ENCODE measurements at regions not wholly inside any gene's neighbourhood (a gene's known extent, or its start where the extent isn't known, plus 50 kb on each side); places are given as distances from the start of the nearest gene placed in this dataset.

DNA sequence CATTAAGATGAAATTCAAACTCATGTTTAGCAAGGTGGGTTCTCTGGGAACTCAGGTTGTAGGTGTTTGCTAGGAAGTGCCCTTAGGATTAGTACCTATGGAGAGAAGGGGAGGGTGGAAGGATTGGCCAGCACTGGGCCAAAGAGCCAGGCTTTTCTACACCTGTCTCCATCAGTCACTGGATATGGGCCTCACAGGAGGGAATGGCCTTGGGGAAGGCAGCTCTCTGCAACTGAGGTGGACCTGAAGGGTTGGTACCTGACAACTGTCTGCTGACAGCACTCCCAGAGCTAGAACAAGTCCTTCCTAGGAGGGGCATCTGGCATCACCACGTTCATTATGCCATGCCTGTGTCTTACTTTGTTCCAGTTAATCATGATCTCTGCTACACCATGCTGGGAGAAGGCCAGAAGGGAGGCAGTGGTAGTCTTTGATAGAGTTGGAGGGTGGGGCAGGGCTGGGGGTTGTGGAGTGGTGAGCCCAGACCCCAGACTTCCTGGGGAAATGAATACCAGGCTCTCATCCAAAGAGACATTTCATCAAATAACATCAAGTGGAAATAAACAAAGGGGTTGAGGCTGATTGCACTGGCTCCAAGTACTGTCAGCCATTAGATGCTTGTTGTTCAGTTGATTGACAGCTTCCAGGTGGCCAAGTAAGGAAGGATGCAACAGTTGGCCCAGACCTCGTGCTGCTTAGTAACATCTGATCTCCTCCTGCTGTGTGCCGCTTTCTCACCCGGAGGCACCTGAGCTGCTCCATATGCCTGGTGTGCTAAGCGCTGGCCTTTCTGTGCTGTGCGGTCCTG lies 70.6 kb upstream of the PIK3CG start:
- Histone ChIP-seq H3K36me3 (no peaks in the 10 kb centered on the region), H3K4me1 (no peaks in the 10 kb centered on the region), H3K27me3 (no peaks in the 10 kb centered on the region), H3K9me3 (no peaks in the 10 kb centered on the region), H3K4me3 (no peak overlapping the region), H3K27ac (no peak overlapping the region)
- TF ChIP-seq EP300 (IDR thresholded peaks at IDR 0.05) (no peak), CTCF (IDR thresholded peaks at IDR 0.05) (no peak), POLR2A (IDR thresholded peaks at IDR 0.05) (no peak), POLR2AphosphoS5 (IDR thresholded peaks at IDR 0.05) (no peak)
- no peak for ATAC-seq
- 50 to 71% methylated on average over 2 to 4 of the region's 6 CpGs for WGBS, 2 donors (ENCODE audit: low coverage in 1 of 2)

GRCh38 chr7:106795084-106795876 lies 69.8 kb upstream of the PIK3CG start:
- Histone ChIP-seq H3K4me3 (no peak overlapping the region), H3K4me1 (no peaks in the 10 kb centered on the region), H3K9me3 (no peaks in the 10 kb centered on the region), H3K27me3 (no peaks in the 10 kb centered on the region), H3K36me3 (no peaks in the 10 kb centered on the region), H3K27ac (no peak overlapping the region)
- ATAC-seq = no peak
- WGBS, 2 donors (ENCODE audit: low coverage in 1 of 2) = 96 to 100% methylated on average over 4 of the region's 6 CpGs
- no peak for TF ChIP-seq POLR2A (IDR thresholded peaks at IDR 0.05)
- TF ChIP-seq EP300 (IDR thresholded peaks at IDR 0.05) = no peak
- TF ChIP-seq CTCF (IDR thresholded peaks at IDR 0.05) = no peak
- TF ChIP-seq POLR2AphosphoS5 (IDR thresholded peaks at IDR 0.05) = no peak

DNA sequence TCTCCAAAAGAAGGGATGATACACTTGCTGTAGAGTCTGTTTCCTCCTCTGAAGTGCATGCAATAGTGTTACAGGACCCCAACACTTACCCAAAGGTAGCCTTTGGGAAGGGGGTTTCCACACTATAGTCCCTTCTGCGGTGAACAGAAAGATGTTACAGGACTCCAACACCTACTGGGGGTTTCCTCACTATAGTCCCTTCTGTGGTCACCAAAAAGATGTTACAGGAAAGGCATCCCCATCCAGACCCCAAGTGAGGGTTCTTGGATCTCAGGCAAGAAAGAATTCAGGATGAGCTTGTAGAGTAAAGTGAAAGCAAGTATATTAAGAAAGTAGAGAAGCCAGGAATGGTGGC lies 69.2 kb upstream of the PIK3CG start:
- no peaks in the 10 kb centered on the region for H3K4me1 ChIP-seq
- WGBS, 2 donors (ENCODE audit: low coverage in 1 of 2) = 50% methylated on average over 1 of the region's 1 CpG; no CpG with 5 or more reads in 1 of the 2 donors

GRCh38 chr7:106797937-106798336 lies 67.1 kb upstream of the PIK3CG start:
- H3K27me3 ChIP-seq = no peaks in the 10 kb centered on the region
- 93 to 96% methylated on average over 1 of the region's 1 CpG for WGBS, 2 donors (ENCODE audit: low coverage in 1 of 2)
- no peak for ATAC-seq
- H3K9me3 ChIP-seq = no peaks in the 10 kb centered on the region
- no peak for TF ChIP-seq POLR2AphosphoS5 (IDR thresholded peaks at IDR 0.05)
- no peak for TF ChIP-seq POLR2A (IDR thresholded peaks at IDR 0.05)
- TF ChIP-seq CTCF (IDR thresholded peaks at IDR 0.05) = no peak
- TF ChIP-seq EP300 (IDR thresholded peaks at IDR 0.05) = no peak
- no peak overlapping the region for H3K27ac ChIP-seq
- H3K4me1 ChIP-seq = no peaks in the 10 kb centered on the region
- no peak overlapping the region for H3K4me3 ChIP-seq
- no peaks in the 10 kb centered on the region for H3K36me3 ChIP-seq

More for the DNA sequence above, 69.2 kb upstream of the PIK3CG start:
- Histone ChIP-seq H3K9me3 (no peaks in the 10 kb centered on the region), H3K27me3 (no peaks in the 10 kb centered on the region), H3K4me3 (no peak overlapping the region), H3K27ac (no peak overlapping the region), H3K36me3 (no peaks in the 10 kb centered on the region)
- no peak for ATAC-seq
- TF ChIP-seq CTCF (IDR thresholded peaks at IDR 0.05) (no peak), POLR2A (IDR thresholded peaks at IDR 0.05) (no peak), POLR2AphosphoS5 (IDR thresholded peaks at IDR 0.05) (no peak), EP300 (IDR thresholded peaks at IDR 0.05) (no peak)

All from gastroesophageal sphincter (tissue), 4 donors.